ENCODE measurements at regions not wholly inside any gene's neighbourhood (a gene's known extent, or its start where the extent isn't known, plus 50 kb on each side); places are given as distances from the start of the nearest gene placed in this dataset.
A peak's percentile ranks its signal among the peaks of the same experiment; 100 is the strongest.
"Not testable (repeated sequence)": the region's sequence is repeated elsewhere in the genome, so short reads cannot be mapped to it uniquely, and the experiment has no call there.

GRCh38 chr1:187072262-187073034, 243.7 kb downstream of the PLA2G4A start:
- H3K27me3 Mint-ChIP-seq; H3K4me1 Mint-ChIP-seq; H3K36me3 Mint-ChIP-seq; CTCF ChIA-PET; H3K9me3 Mint-ChIP-seq (ENCODE audit: low read depth): not testable (repeated sequence)
- H3K27ac Mint-ChIP-seq: peak overlapping the region; percentile 85
- DNase-seq: peak; percentile 42
- ATAC-seq: peak; percentile 67
- peak overlapping the region; percentile 83 for H3K4me3 Mint-ChIP-seq

- DNase-seq (peak; percentile 45), ATAC-seq (peak; percentile 9)
- H3K9me3 Mint-ChIP-seq (ENCODE audit: low read depth); H3K27me3 Mint-ChIP-seq; H3K36me3 Mint-ChIP-seq; CTCF ChIA-PET; H3K4me1 Mint-ChIP-seq: not testable (repeated sequence)
- Mint-ChIP-seq H3K4me3 (peak overlapping the region; percentile 83), H3K27ac (peak overlapping the region; percentile 85)
Measured at GRCh38 chr1:187073035-187073560, 244.3 kb downstream of the PLA2G4A start.

GRCh38 chr1:187073634-187074245, 245.0 kb downstream of the PLA2G4A start:
- CTCF ChIA-PET; H3K9me3 Mint-ChIP-seq (ENCODE audit: low read depth); H3K4me1 Mint-ChIP-seq; H3K27ac Mint-ChIP-seq; H3K27me3 Mint-ChIP-seq; DNase-seq; H3K36me3 Mint-ChIP-seq; ATAC-seq: not testable (repeated sequence)
- peak overlapping the region; percentile 83 for H3K4me3 Mint-ChIP-seq

- DNase-seq (no peak), ATAC-seq (no peak)
- Mint-ChIP-seq H3K9me3 (ENCODE audit: low read depth) (peaks cover 8% of the 10 kb centered on the region), H3K4me1 (no peaks in the 10 kb centered on the region), H3K36me3 (peaks cover 5% of the 10 kb centered on the region), H3K27ac (no peak overlapping the region), H3K27me3 (no peaks in the 10 kb centered on the region), H3K4me3 (no peak overlapping the region)
- CTCF ChIA-PET: no interaction called here
Measured at GRCh38 chr1:187074445-187075048, 245.8 kb downstream of the PLA2G4A start.

GRCh38 chr1:187076922-187077321, 248.2 kb downstream of the PLA2G4A start:
- H3K27ac Mint-ChIP-seq: no peak overlapping the region
- DNase-seq (no peak), ATAC-seq (no peak)
- H3K27me3 Mint-ChIP-seq: no peaks in the 10 kb centered on the region
- peaks cover 5% of the 10 kb centered on the region for H3K36me3 Mint-ChIP-seq
- peaks cover 8% of the 10 kb centered on the region for H3K9me3 Mint-ChIP-seq (ENCODE audit: low read depth)
- H3K4me3 Mint-ChIP-seq: no peak overlapping the region
- H3K4me1 Mint-ChIP-seq: no peaks in the 10 kb centered on the region
- CTCF ChIA-PET: no interaction called here

GRCh38 chr1:187078321-187078720, 249.6 kb downstream of the PLA2G4A start:
- CTCF ChIA-PET: interaction anchor here (1.3 kb wide), 1 partner anchor 13 kb away, joined by 3 read pairs; no protein-coding TSS in a partner anchor
- Mint-ChIP-seq H3K4me1 (no peaks in the 10 kb centered on the region), H3K27me3 (no peaks in the 10 kb centered on the region), H3K9me3 (ENCODE audit: low read depth) (peaks cover 2% of the 10 kb centered on the region), H3K27ac (no peak overlapping the region), H3K4me3 (no peak overlapping the region), H3K36me3 (peaks cover 4% of the 10 kb centered on the region)
- ATAC-seq (no peak), DNase-seq (no peak)

- no peak for DNase-seq
- H3K4me1 Mint-ChIP-seq: no peaks in the 10 kb centered on the region
- ATAC-seq: no peak
- H3K36me3 Mint-ChIP-seq: peaks cover 4% of the 10 kb centered on the region
- no peak overlapping the region for H3K27ac Mint-ChIP-seq
- H3K27me3 Mint-ChIP-seq: no peaks in the 10 kb centered on the region
- H3K4me3 Mint-ChIP-seq: no peak overlapping the region
- H3K9me3 Mint-ChIP-seq (ENCODE audit: low read depth): peaks cover 2% of the 10 kb centered on the region
- CTCF ChIA-PET: interaction anchor here (1.3 kb wide), 1 partner anchor 14 kb away, joined by 3 read pairs; no protein-coding TSS in a partner anchor
Measured at GRCh38 chr1:187078916-187079315, 250.2 kb downstream of the PLA2G4A start.

- Mint-ChIP-seq H3K4me1 (no peaks in the 10 kb centered on the region), H3K4me3 (no peak overlapping the region)
Measured at GRCh38 chr1:187079330-187079729, 250.6 kb downstream of the PLA2G4A start.

GRCh38 chr1:187091666-187092065, 262.9 kb downstream of the PLA2G4A start:
- H3K9me3 Mint-ChIP-seq (ENCODE audit: low read depth): peaks cover 22% of the 10 kb centered on the region
- ATAC-seq (no peak), DNase-seq (no peak)
- CTCF ChIA-PET: no interaction called here
- peaks cover 9% of the 10 kb centered on the region for H3K4me1 Mint-ChIP-seq
- no peaks in the 10 kb centered on the region for H3K27me3 Mint-ChIP-seq
- no peak overlapping the region for H3K4me3 Mint-ChIP-seq
- H3K36me3 Mint-ChIP-seq: peaks cover 3% of the 10 kb centered on the region
- no peak overlapping the region for H3K27ac Mint-ChIP-seq

More at GRCh38 chr1:187079330-187079729, 250.6 kb downstream of the PLA2G4A start:
- CTCF ChIA-PET: interaction anchor here (1.3 kb wide), 1 partner anchor 14 kb away, joined by 3 read pairs; no protein-coding TSS in a partner anchor
- Mint-ChIP-seq H3K27ac (no peak overlapping the region), H3K27me3 (no peaks in the 10 kb centered on the region), H3K36me3 (peaks cover 4% of the 10 kb centered on the region), H3K9me3 (ENCODE audit: low read depth) (peaks cover 2% of the 10 kb centered on the region)
- ATAC-seq: no peak
- no peak for DNase-seq

- CTCF ChIA-PET: no interaction called here
- no peaks in the 10 kb centered on the region for H3K27me3 Mint-ChIP-seq
- H3K36me3 Mint-ChIP-seq: peaks cover 3% of the 10 kb centered on the region
- peaks cover 23% of the 10 kb centered on the region for H3K9me3 Mint-ChIP-seq (ENCODE audit: low read depth)
- no peak overlapping the region for H3K4me3 Mint-ChIP-seq
- no peak overlapping the region for H3K27ac Mint-ChIP-seq
- ATAC-seq: no peak
- no peak for DNase-seq
- H3K4me1 Mint-ChIP-seq: peaks cover 9% of the 10 kb centered on the region
Measured at GRCh38 chr1:187092104-187092503, 263.4 kb downstream of the PLA2G4A start.

GRCh38 chr1:187096689-187097088, 267.9 kb downstream of the PLA2G4A start:
- H3K27me3 Mint-ChIP-seq: no peaks in the 10 kb centered on the region
- CTCF ChIA-PET: no interaction called here
- H3K4me1 Mint-ChIP-seq: peaks cover 5% of the 10 kb centered on the region
- no peak for DNase-seq
- ATAC-seq: no peak
- no peak overlapping the region for H3K4me3 Mint-ChIP-seq
- no peak overlapping the region for H3K27ac Mint-ChIP-seq
- H3K36me3 Mint-ChIP-seq: no peaks in the 10 kb centered on the region
- H3K9me3 Mint-ChIP-seq (ENCODE audit: low read depth): peaks cover 8% of the 10 kb centered on the region

GRCh38 chr1:187110351-187110750, 281.6 kb downstream of the PLA2G4A start:
- ATAC-seq (no peak), DNase-seq (no peak)
- Mint-ChIP-seq H3K27ac (no peak overlapping the region), H3K9me3 (ENCODE audit: low read depth) (peaks cover 2% of the 10 kb centered on the region), H3K4me1 (no peaks in the 10 kb centered on the region), H3K4me3 (no peak overlapping the region), H3K36me3 (no peaks in the 10 kb centered on the region), H3K27me3 (no peaks in the 10 kb centered on the region)
- CTCF ChIA-PET: no interaction called here

- DNase-seq (no peak), ATAC-seq (no peak)
- Mint-ChIP-seq H3K36me3 (no peaks in the 10 kb centered on the region), H3K4me3 (no peak overlapping the region), H3K4me1 (no peaks in the 10 kb centered on the region), H3K9me3 (ENCODE audit: low read depth) (peaks cover 2% of the 10 kb centered on the region), H3K27ac (no peak overlapping the region), H3K27me3 (no peaks in the 10 kb centered on the region)
- CTCF ChIA-PET: no interaction called here
Measured at GRCh38 chr1:187114792-187115191, 286.0 kb downstream of the PLA2G4A start.

- H3K9me3 Mint-ChIP-seq (ENCODE audit: low read depth): peaks cover 2% of the 10 kb centered on the region
- no peak for DNase-seq
- no peaks in the 10 kb centered on the region for H3K36me3 Mint-ChIP-seq
- H3K4me3 Mint-ChIP-seq: no peak overlapping the region
- no peaks in the 10 kb centered on the region for H3K4me1 Mint-ChIP-seq
- H3K27ac Mint-ChIP-seq: no peak overlapping the region
- H3K27me3 Mint-ChIP-seq: no peaks in the 10 kb centered on the region
- CTCF ChIA-PET: no interaction called here
- ATAC-seq: no peak
Measured at GRCh38 chr1:187121661-187122060, 292.9 kb downstream of the PLA2G4A start.

All from activated CD8-positive, alpha-beta memory T cell treated with anti-CD3 and anti-CD28 coated beads, Interleukin-2, amount 10 ng/mL, durations not matched to agents 7 days and 5 days (primary cell).